DOHH2 (cell line): ENCODE measurements at regions not wholly inside any gene's neighbourhood (a gene's known extent, or its start where the extent isn't known, plus 50 kb on each side); places are given as distances from the start of the nearest gene placed in this dataset.

Experiments
- CTCF ChIP-seq: fragments of 200-600 bp; sonication (generic); IDR thresholded peaks from one replicate; pipeline ENCODE4 v1.5.1; 2014; ENCODE audit warnings: antibody characterized with exemption, mild to moderate bottlenecking, low read depth, low read length; ENCODE audit not compliant: poor library complexity, severe bottlenecking
- EZH2phosphoT487 ChIP-seq: fragments of 200-600 bp; sonication (generic); IDR thresholded peaks from 2 replicates; pipeline ENCODE4 v1.6.1; 2017; ENCODE audit warnings: borderline replicate concordance, mild to moderate bottlenecking, antibody characterized with exemption, low read length, moderate library complexity, mixed read lengths

GRCh38 chr2:104598636-104599035 is 255.3 kb upstream of the POU3F3 start:
- TF ChIP-seq CTCF (no peak), EZH2phosphoT487 (no peak)
